ENCODE measurements at regions not wholly inside any gene's neighbourhood (a gene's known extent, or its start where the extent isn't known, plus 50 kb on each side); places are given as distances from the start of the nearest gene placed in this dataset.

DNA sequence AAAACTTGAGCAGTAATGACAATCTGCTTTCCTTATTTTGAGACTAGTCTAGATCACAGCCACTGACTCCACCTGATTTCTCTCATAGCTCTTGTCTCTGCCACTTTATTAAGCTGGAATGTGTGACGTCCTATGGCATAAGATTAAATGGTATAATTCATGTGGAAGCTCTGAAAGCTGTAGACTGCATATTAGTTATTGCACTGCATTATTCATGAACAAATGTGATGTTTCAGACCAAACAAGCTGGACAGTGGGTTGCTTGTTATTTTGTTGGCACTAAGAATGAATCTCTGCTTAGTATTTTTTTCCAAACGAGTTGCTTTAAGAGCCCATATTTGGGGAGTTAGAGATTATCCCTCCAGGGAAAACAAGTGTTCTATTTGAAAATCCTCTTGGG lies 1218.5 kb downstream of the SUCLG1 start:
- TF ChIP-seq MTA3 (IDR thresholded peaks at IDR 0.05; ENCODE audit: borderline replicate concordance, low read length) (no peak), HCFC1 (IDR thresholded peaks at IDR 0.05; ENCODE audit: low read length) (no peak), EGR1 (IDR thresholded peaks at IDR 0.05; ENCODE audit: borderline replicate concordance in 1 of 2, low read depth in 2 of 2, low read length in 2 of 2) (no peak), SIN3A (IDR thresholded peaks at IDR 0.05; ENCODE audit: low read depth, low read length) (no peak), TAF1 (IDR thresholded peaks at IDR 0.05; ENCODE audit: borderline replicate concordance, low read depth, low read length) (no peak), SP1 (IDR thresholded peaks at IDR 0.05; ENCODE audit: low read depth, low read length) (no peak)
- TF ChIP-seq, protein P1, sequence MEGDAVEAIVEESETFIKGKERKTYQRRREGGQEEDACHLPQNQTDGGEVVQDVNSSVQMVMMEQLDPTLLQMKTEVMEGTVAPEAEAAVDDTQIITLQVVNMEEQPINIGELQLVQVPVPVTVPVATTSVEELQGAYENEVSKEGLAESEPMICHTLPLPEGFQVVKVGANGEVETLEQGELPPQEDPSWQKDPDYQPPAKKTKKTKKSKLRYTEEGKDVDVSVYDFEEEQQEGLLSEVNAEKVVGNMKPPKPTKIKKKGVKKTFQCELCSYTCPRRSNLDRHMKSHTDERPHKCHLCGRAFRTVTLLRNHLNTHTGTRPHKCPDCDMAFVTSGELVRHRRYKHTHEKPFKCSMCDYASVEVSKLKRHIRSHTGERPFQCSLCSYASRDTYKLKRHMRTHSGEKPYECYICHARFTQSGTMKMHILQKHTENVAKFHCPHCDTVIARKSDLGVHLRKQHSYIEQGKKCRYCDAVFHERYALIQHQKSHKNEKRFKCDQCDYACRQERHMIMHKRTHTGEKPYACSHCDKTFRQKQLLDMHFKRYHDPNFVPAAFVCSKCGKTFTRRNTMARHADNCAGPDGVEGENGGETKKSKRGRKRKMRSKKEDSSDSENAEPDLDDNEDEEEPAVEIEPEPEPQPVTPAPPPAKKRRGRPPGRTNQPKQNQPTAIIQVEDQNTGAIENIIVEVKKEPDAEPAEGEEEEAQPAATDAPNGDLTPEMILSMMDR (IDR thresholded peaks at IDR 0.05 in 2 of 3, conservative IDR thresholded peaks at IDR 0.05 in 1 of 3; ENCODE audit: control insufficient read depth in 2 of 3, extremely low read depth in 1 of 3, insufficient read depth in 1 of 3, low read depth in 3 of 3, low read length in 3 of 3) = no peak
- TF ChIP-seq, protein P2, sequence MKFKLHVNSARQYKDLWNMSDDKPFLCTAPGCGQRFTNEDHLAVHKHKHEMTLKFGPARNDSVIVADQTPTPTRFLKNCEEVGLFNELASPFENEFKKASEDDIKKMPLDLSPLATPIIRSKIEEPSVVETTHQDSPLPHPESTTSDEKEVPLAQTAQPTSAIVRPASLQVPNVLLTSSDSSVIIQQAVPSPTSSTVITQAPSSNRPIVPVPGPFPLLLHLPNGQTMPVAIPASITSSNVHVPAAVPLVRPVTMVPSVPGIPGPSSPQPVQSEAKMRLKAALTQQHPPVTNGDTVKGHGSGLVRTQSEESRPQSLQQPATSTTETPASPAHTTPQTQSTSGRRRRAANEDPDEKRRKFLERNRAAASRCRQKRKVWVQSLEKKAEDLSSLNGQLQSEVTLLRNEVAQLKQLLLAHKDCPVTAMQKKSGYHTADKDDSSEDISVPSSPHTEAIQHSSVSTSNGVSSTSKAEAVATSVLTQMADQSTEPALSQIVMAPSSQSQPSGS (IDR thresholded peaks at IDR 0.05; ENCODE audit: low read length) = no peak
